GM23338 (cell line): ENCODE measurements at regions not wholly inside any gene's neighbourhood (a gene's known extent, or its start where the extent isn't known, plus 50 kb on each side); places are given as distances from the start of the nearest gene placed in this dataset.

Experiments used
- CREB1 ChIP-seq: fragments of 250-450 bp; sonication (Bioruptor Pico); IDR thresholded peaks from 2 replicates; pipeline ENCODE4 v1.5.0; 2020; ENCODE audit warnings: low read depth, mild to moderate bottlenecking, moderate library complexity
- CTCF ChIP-seq, 2 experiments: fragments of 200-600 bp in 1 of 2; sonication (generic) in 1 of 2; conservative IDR thresholded peaks; 2 replicates each; pipeline versions ENCODE4 v1.5.1 to v1.6.1; 2016 to 2017; ENCODE audit warnings: antibody characterized with exemption in 2 of 2, low read depth in 2 of 2, mild to moderate bottlenecking in 2 of 2, moderate library complexity in 1 of 2
- ETS1 ChIP-seq: IDR thresholded peaks from 2 replicates; pipeline ENCODE4 v1.6.1; 2016; ENCODE audit warnings: antibody characterized with exemption
- EZH2 ChIP-seq: fragments of 200-600 bp; sonication (generic); IDR thresholded peaks from one replicate; pipeline ENCODE4 v1.8.0; 2017; ENCODE audit warnings: antibody characterized with exemption, mild to moderate bottlenecking, low read depth; ENCODE audit not compliant: unreplicated experiment
- EZH2phosphoT487 ChIP-seq: fragments of 200-600 bp; sonication (generic); IDR thresholded peaks from one replicate; pipeline ENCODE4 v1.8.1; 2018; ENCODE audit warnings: antibody characterized with exemption; ENCODE audit not compliant: unreplicated experiment
- JUNB ChIP-seq: IDR thresholded peaks from one replicate; pipeline ENCODE4 v1.6.1; 2016; ENCODE audit warnings: antibody characterized with exemption; ENCODE audit not compliant: unreplicated experiment
- POLR2AphosphoS5 ChIP-seq: IDR thresholded peaks from 2 replicates; pipeline ENCODE4 v1.6.1; 2016; ENCODE audit warnings: antibody characterized with exemption, low read depth
- REST ChIP-seq: IDR thresholded peaks from one replicate; pipeline ENCODE4 v1.6.1; 2018; ENCODE audit warnings: antibody characterized with exemption; ENCODE audit not compliant: unreplicated experiment
- ZNF114 ChIP-seq: fragments of 250-450 bp; sonication (Bioruptor Pico); IDR thresholded peaks from 2 replicates; pipeline ENCODE4 v1.5.0; 2020; ENCODE audit warnings: mild to moderate bottlenecking, moderate library complexity

GRCh38 chr2:221107424-221107823, 464.7 kb downstream of the EPHA4 start:
- TF ChIP-seq CTCF (conservative IDR thresholded peaks at IDR 0.05; ENCODE audit: low read depth in 2 of 2) = no peak
- no peak for TF ChIP-seq EZH2
- TF ChIP-seq POLR2AphosphoS5 = no peak
- TF ChIP-seq REST = no peak
- TF ChIP-seq JUNB = no peak
- TF ChIP-seq EZH2phosphoT487 = no peak
- TF ChIP-seq ZNF114 (CRISPR knock-in tag) = no peak
- no peak for TF ChIP-seq CREB1 (CRISPR knock-in tag)
- TF ChIP-seq ETS1 = no peak
